GM23338 (cell line): ENCODE measurements at regions not wholly inside any gene's neighbourhood (a gene's known extent, or its start where the extent isn't known, plus 50 kb on each side); places are given as distances from the start of the nearest gene placed in this dataset.

Source experiments
- ATAC-seq: fragments of 200-7000 bp; cut with Tn5 transposase; 3 replicates; pipeline ENCODE4 v1.9.1; 2020
- DNase-seq: peaks from one replicate; pipeline ENCODE4 v3.0.0-alpha.2; 2015; ENCODE audit warnings: low spot score
- H2AFZ ChIP-seq: fragments of 200-600 bp; sonication (generic); 2 replicates; pipeline ENCODE4 v1.8.0; 2016; ENCODE audit warnings: antibody characterized with exemption, mild to moderate bottlenecking, moderate library complexity
- H3F3A ChIP-seq: fragments of 200-600 bp; sonication (generic); replicated peaks from 2 replicates; pipeline ENCODE4 v1.8.0; 2017; ENCODE audit warnings: antibody characterized with exemption, mixed run types, low read depth
- H3K27ac ChIP-seq: fragments of 200-600 bp; sonication (generic); 2 replicates; pipeline ENCODE4 v1.6.1; 2016; ENCODE audit warnings: low read depth
- H3K27me3 ChIP-seq: fragments of 200-600 bp; sonication (generic); 2 replicates; pipeline ENCODE4 v1.8.0; 2016; ENCODE audit warnings: mild to moderate bottlenecking, mixed run types, moderate library complexity; ENCODE audit not compliant: insufficient read depth
- H3K36me3 ChIP-seq: fragments of 200-600 bp; sonication (generic); 2 replicates; pipeline ENCODE4 v1.8.0; 2016; ENCODE audit warnings: mild to moderate bottlenecking; ENCODE audit not compliant: insufficient read depth
- H3K4me1 ChIP-seq: fragments of 200-600 bp; sonication (generic); 2 replicates; pipeline ENCODE4 v1.8.0; 2016; ENCODE audit warnings: mild to moderate bottlenecking, moderate library complexity; ENCODE audit not compliant: insufficient read depth
- H3K4me2 ChIP-seq: fragments of 200-600 bp; sonication (generic); 2 replicates; pipeline ENCODE4 v1.7.1; 2017; ENCODE audit warnings: mixed run types
- H3K4me3 ChIP-seq: fragments of 200-600 bp; sonication (generic); 2 replicates; pipeline ENCODE4 v1.6.1; 2016; ENCODE audit warnings: mixed run types
- H3K79me2 ChIP-seq: fragments of 200-600 bp; sonication (generic); replicated peaks from 2 replicates; pipeline ENCODE4 v1.8.0; 2017; ENCODE audit warnings: mild to moderate bottlenecking; ENCODE audit not compliant: insufficient read depth
- H3K9me2 ChIP-seq: fragments of 200-600 bp; sonication (generic); 2 replicates; pipeline ENCODE4 v1.8.0; 2017; ENCODE audit not compliant: insufficient read depth
- H4K20me1 ChIP-seq: fragments of 200-600 bp; sonication (generic); replicated peaks from 2 replicates; pipeline ENCODE4 v1.8.0; 2017; ENCODE audit warnings: mild to moderate bottlenecking; ENCODE audit not compliant: insufficient read depth
- H3K27ac Mint-ChIP-seq: 2 replicates; pipeline ENCODE4 v1.8.0; 2020; ENCODE audit warnings: inconsistent platforms, mild to moderate bottlenecking, moderate library complexity, mixed read lengths
- H3K27me3 Mint-ChIP-seq: 3 replicates; pipeline ENCODE4 v1.8.0; 2022; ENCODE audit warnings: low read depth, mild to moderate bottlenecking, moderate library complexity, mixed read lengths, inconsistent platforms; ENCODE audit not compliant: insufficient read depth, poor library complexity
- H3K36me3 Mint-ChIP-seq: 3 replicates; pipeline ENCODE4 v1.8.0; 2021; ENCODE audit warnings: low read depth, mild to moderate bottlenecking, inconsistent platforms, moderate library complexity, mixed read lengths
- H3K4me1 Mint-ChIP-seq: 3 replicates; pipeline ENCODE4 v1.8.0; 2020; ENCODE audit warnings: mild to moderate bottlenecking, inconsistent platforms, mixed read lengths
- H3K4me3 Mint-ChIP-seq: 3 replicates; pipeline ENCODE4 v1.8.0; 2021; ENCODE audit warnings: moderate library complexity, mild to moderate bottlenecking, inconsistent platforms, mixed read lengths
- H3K9me3 Mint-ChIP-seq: 3 replicates; pipeline ENCODE4 v1.8.0; 2020; ENCODE audit warnings: moderate library complexity, mild to moderate bottlenecking, inconsistent platforms, mixed read lengths
- EZH2phosphoT487 ChIP-seq: fragments of 200-600 bp; sonication (generic); IDR thresholded peaks from one replicate; pipeline ENCODE4 v1.8.1; 2018; ENCODE audit warnings: antibody characterized with exemption; ENCODE audit not compliant: unreplicated experiment
- JUNB ChIP-seq: IDR thresholded peaks from one replicate; pipeline ENCODE4 v1.6.1; 2016; ENCODE audit warnings: antibody characterized with exemption; ENCODE audit not compliant: unreplicated experiment
- POLR2AphosphoS5 ChIP-seq: IDR thresholded peaks from 2 replicates; pipeline ENCODE4 v1.6.1; 2016; ENCODE audit warnings: antibody characterized with exemption, low read depth
- STAT1 ChIP-seq: IDR thresholded peaks from one replicate; pipeline ENCODE4 v1.6.1; 2016; ENCODE audit warnings: antibody characterized with exemption; ENCODE audit not compliant: unreplicated experiment
- ZNF114 ChIP-seq: fragments of 250-450 bp; sonication (Bioruptor Pico); IDR thresholded peaks from 2 replicates; pipeline ENCODE4 v1.5.0; 2020; ENCODE audit warnings: mild to moderate bottlenecking, moderate library complexity
- ZNF331 ChIP-seq: fragments of 250-450 bp; sonication (Bioruptor Pico); IDR thresholded peaks from 2 replicates; pipeline ENCODE4 v1.5.0; 2020; ENCODE audit warnings: low read depth, mild to moderate bottlenecking, moderate library complexity
- TF ChIP-seq, protein P1 (sequence below): IDR thresholded peaks from one replicate; pipeline ENCODE4 v1.6.1; 2018; ENCODE audit warnings: antibody characterized with exemption; ENCODE audit not compliant: unreplicated experiment
- TF ChIP-seq, protein P2 (sequence below): fragments of 250-450 bp; sonication (Bioruptor Pico); IDR thresholded peaks from 2 replicates; pipeline ENCODE4 v1.5.0; 2020; ENCODE audit warnings: mild to moderate bottlenecking, moderate library complexity
- TF ChIP-seq, protein P3 (sequence below), 2 experiments: fragments of 200-600 bp in 1 of 2; sonication (generic) in 1 of 2; conservative IDR thresholded peaks; 2 replicates each; pipeline versions ENCODE4 v1.5.1 to v1.6.1; 2016 to 2017; ENCODE audit warnings: antibody characterized with exemption in 2 of 2, low read depth in 2 of 2, mild to moderate bottlenecking in 2 of 2, moderate library complexity in 1 of 2

GRCh38 chr1:29860681-29861080, 624.4 kb downstream of the PTPRU start (continued):
- TF ChIP-seq, protein P1, sequence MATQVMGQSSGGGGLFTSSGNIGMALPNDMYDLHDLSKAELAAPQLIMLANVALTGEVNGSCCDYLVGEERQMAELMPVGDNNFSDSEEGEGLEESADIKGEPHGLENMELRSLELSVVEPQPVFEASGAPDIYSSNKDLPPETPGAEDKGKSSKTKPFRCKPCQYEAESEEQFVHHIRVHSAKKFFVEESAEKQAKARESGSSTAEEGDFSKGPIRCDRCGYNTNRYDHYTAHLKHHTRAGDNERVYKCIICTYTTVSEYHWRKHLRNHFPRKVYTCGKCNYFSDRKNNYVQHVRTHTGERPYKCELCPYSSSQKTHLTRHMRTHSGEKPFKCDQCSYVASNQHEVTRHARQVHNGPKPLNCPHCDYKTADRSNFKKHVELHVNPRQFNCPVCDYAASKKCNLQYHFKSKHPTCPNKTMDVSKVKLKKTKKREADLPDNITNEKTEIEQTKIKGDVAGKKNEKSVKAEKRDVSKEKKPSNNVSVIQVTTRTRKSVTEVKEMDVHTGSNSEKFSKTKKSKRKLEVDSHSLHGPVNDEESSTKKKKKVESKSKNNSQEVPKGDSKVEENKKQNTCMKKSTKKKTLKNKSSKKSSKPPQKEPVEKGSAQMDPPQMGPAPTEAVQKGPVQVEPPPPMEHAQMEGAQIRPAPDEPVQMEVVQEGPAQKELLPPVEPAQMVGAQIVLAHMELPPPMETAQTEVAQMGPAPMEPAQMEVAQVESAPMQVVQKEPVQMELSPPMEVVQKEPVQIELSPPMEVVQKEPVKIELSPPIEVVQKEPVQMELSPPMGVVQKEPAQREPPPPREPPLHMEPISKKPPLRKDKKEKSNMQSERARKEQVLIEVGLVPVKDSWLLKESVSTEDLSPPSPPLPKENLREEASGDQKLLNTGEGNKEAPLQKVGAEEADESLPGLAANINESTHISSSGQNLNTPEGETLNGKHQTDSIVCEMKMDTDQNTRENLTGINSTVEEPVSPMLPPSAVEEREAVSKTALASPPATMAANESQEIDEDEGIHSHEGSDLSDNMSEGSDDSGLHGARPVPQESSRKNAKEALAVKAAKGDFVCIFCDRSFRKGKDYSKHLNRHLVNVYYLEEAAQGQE: no peak

- ATAC-seq: no peak
- Histone ChIP-seq H3K27me3 (no peaks in the 10 kb centered on the region), H4K20me1 (no peaks in the 10 kb centered on the region), H3F3A (no peaks in the 10 kb centered on the region), H3K4me2 (no peak overlapping the region), H3K79me2 (no peaks in the 10 kb centered on the region), H3K36me3 (no peaks in the 10 kb centered on the region), H3K4me3 (no peak overlapping the region), H2AFZ (no peak overlapping the region), H3K4me1 (no peaks in the 10 kb centered on the region), H3K27ac (no peak overlapping the region), H3K9me2 (no peaks in the 10 kb centered on the region)
- H3K4me3 Mint-ChIP-seq: no peak overlapping the region
- TF ChIP-seq JUNB (no peak), EZH2phosphoT487 (no peak), ZNF114 (CRISPR knock-in tag) (no peak), ZNF331 (CRISPR knock-in tag) (no peak), STAT1 (no peak), POLR2AphosphoS5 (no peak)
- TF ChIP-seq, protein P2, sequence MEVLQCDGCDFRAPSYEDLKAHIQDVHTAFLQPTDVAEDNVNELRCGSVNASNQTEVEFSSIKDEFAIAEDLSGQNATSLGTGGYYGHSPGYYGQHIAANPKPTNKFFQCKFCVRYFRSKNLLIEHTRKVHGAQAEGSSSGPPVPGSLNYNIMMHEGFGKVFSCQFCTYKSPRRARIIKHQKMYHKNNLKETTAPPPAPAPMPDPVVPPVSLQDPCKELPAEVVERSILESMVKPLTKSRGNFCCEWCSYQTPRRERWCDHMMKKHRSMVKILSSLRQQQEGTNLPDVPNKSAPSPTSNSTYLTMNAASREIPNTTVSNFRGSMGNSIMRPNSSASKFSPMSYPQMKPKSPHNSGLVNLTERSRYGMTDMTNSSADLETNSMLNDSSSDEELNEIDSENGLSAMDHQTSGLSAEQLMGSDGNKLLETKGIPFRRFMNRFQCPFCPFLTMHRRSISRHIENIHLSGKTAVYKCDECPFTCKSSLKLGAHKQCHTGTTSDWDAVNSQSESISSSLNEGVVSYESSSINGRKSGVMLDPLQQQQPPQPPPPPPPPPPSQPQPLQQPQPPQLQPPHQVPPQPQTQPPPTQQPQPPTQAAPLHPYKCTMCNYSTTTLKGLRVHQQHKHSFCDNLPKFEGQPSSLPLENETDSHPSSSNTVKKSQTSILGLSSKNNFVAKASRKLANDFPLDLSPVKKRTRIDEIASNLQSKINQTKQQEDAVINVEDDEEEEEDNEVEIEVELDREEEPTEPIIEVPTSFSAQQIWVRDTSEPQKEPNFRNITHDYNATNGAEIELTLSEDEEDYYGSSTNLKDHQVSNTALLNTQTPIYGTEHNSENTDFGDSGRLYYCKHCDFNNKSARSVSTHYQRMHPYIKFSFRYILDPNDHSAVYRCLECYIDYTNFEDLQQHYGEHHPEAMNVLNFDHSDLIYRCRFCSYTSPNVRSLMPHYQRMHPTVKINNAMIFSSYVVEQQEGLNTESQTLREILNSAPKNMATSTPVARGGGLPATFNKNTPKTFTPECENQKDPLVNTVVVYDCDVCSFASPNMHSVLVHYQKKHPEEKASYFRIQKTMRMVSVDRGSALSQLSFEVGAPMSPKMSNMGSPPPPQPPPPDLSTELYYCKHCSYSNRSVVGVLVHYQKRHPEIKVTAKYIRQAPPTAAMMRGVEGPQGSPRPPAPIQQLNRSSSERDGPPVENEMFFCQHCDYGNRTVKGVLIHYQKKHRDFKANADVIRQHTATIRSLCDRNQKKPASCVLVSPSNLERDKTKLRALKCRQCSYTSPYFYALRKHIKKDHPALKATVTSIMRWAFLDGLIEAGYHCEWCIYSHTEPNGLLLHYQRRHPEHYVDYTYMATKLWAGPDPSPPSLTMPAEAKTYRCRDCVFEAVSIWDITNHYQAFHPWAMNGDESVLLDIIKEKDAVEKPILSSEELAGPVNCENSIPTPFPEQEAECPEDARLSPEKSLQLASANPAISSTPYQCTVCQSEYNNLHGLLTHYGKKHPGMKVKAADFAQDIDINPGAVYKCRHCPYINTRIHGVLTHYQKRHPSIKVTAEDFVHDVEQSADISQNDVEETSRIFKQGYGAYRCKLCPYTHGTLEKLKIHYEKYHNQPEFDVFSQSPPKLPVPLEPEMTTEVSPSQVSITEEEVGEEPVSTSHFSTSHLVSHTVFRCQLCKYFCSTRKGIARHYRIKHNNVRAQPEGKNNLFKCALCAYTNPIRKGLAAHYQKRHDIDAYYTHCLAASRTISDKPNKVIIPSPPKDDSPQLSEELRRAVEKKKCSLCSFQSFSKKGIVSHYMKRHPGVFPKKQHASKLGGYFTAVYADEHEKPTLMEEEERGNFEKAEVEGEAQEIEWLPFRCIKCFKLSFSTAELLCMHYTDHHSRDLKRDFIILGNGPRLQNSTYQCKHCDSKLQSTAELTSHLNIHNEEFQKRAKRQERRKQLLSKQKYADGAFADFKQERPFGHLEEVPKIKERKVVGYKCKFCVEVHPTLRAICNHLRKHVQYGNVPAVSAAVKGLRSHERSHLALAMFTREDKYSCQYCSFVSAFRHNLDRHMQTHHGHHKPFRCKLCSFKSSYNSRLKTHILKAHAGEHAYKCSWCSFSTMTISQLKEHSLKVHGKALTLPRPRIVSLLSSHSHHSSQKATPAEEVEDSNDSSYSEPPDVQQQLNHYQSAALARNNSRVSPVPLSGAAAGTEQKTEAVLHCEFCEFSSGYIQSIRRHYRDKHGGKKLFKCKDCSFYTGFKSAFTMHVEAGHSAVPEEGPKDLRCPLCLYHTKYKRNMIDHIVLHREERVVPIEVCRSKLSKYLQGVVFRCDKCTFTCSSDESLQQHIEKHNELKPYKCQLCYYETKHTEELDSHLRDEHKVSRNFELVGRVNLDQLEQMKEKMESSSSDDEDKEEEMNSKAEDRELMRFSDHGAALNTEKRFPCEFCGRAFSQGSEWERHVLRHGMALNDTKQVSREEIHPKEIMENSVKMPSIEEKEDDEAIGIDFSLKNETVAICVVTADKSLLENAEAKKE: no peak
- TF ChIP-seq, protein P3, sequence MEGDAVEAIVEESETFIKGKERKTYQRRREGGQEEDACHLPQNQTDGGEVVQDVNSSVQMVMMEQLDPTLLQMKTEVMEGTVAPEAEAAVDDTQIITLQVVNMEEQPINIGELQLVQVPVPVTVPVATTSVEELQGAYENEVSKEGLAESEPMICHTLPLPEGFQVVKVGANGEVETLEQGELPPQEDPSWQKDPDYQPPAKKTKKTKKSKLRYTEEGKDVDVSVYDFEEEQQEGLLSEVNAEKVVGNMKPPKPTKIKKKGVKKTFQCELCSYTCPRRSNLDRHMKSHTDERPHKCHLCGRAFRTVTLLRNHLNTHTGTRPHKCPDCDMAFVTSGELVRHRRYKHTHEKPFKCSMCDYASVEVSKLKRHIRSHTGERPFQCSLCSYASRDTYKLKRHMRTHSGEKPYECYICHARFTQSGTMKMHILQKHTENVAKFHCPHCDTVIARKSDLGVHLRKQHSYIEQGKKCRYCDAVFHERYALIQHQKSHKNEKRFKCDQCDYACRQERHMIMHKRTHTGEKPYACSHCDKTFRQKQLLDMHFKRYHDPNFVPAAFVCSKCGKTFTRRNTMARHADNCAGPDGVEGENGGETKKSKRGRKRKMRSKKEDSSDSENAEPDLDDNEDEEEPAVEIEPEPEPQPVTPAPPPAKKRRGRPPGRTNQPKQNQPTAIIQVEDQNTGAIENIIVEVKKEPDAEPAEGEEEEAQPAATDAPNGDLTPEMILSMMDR (conservative IDR thresholded peaks at IDR 0.05; ENCODE audit: low read depth in 2 of 2): no peak
- TF ChIP-seq, protein P1: no peak
- H3K27me3 Mint-ChIP-seq: peaks cover 9% of the 10 kb centered on the region
- H3K36me3 Mint-ChIP-seq: peaks cover 22% of the 10 kb centered on the region
- H3K4me1 Mint-ChIP-seq: peaks cover 3% of the 10 kb centered on the region
- no peak for DNase-seq
- H3K27ac Mint-ChIP-seq: no peak overlapping the region
- H3K9me3 Mint-ChIP-seq: peaks cover 40% of the 10 kb centered on the region
Measured at GRCh38 chr1:29860056-29860455, 623.7 kb downstream of the PTPRU start.
